ENCODE measurements at regions not wholly inside any gene's neighbourhood (a gene's known extent, or its start where the extent isn't known, plus 50 kb on each side); places are given as distances from the start of the nearest gene placed in this dataset.

- no peak for TF ChIP-seq EZH2 (IDR thresholded peaks at IDR 0.05; ENCODE audit: low read depth, unreplicated experiment)
- no peak for TF ChIP-seq CTCF (conservative IDR thresholded peaks at IDR 0.05; ENCODE audit: low read depth in 2 of 2)
- no peak for TF ChIP-seq POLR2AphosphoS5 (IDR thresholded peaks at IDR 0.05; ENCODE audit: low read depth)
- no peak for TF ChIP-seq ETS1 (IDR thresholded peaks at IDR 0.05)
- TF ChIP-seq REST (IDR thresholded peaks at IDR 0.05; ENCODE audit: unreplicated experiment), result no peak
- no peak for TF ChIP-seq EZH2phosphoT487 (IDR thresholded peaks at IDR 0.05; ENCODE audit: unreplicated experiment)
- TF ChIP-seq ZNF114 (CRISPR knock-in tag; IDR thresholded peaks at IDR 0.05), result no peak
- TF ChIP-seq JUNB (IDR thresholded peaks at IDR 0.05; ENCODE audit: unreplicated experiment), result no peak
- no peak for TF ChIP-seq CREB1 (CRISPR knock-in tag; IDR thresholded peaks at IDR 0.05; ENCODE audit: low read depth)
- no peak for TF ChIP-seq STAT1 (IDR thresholded peaks at IDR 0.05; ENCODE audit: unreplicated experiment)
- TF ChIP-seq ZNF331 (CRISPR knock-in tag; IDR thresholded peaks at IDR 0.05; ENCODE audit: low read depth), result no peak
- TF ChIP-seq NANOG (IDR thresholded peaks at IDR 0.05; ENCODE audit: borderline replicate concordance), result no peak
These were observed 1738.2 kb upstream of the PIK3C3 start for GRCh38 chr18:40216856-40217255.

Data from GM23338 (cell line).